HL-60/S4 treated with phorbol 12-myristate 13-acetate at 8.2 ng/mL for 4 days and 3 days (cell line): ENCODE measurements at regions not wholly inside any gene's neighbourhood (a gene's known extent, or its start where the extent isn't known, plus 50 kb on each side); places are given as distances from the start of the nearest gene placed in this dataset.
"Not testable (repeated sequence)": the region's sequence is repeated elsewhere in the genome, so short reads cannot be mapped to it uniquely, and the experiment has no call there.

ENCODE experiments used
- in situ Hi-C: fragments of 300-500 bp; cut with MboI; formaldehyde crosslinking; loops from 2 replicates; pipeline ENCODE4 v1.15.0; 2022; ENCODE audit warnings: low sequenced_read_pairs

DNA sequence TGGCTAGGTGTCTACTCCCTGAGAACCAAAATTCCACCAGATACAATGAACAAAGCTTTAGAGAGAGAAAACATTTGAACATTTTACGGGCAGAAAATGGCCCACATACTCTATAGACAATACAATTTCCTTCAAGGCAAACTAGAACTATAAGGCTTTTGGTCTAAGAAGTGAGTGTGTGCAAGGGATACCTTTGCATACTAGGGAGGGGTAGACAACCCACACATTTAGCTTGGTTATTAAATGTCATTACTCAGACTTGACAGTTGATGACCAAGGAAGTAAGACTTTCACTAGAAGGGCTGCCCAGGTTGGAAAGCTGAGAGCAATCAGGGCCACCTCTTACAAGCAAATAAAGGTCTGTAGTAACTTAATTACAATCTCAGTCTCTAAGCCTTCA, 64.0 kb upstream of the PLEKHM1 start:
- in situ Hi-C loops = not testable (repeated sequence)

- in situ Hi-C loops = not testable (repeated sequence)
These were observed 68.3 kb upstream of the PLEKHM1 start for GRCh38 chr17:45558821-45559220.

DNA sequence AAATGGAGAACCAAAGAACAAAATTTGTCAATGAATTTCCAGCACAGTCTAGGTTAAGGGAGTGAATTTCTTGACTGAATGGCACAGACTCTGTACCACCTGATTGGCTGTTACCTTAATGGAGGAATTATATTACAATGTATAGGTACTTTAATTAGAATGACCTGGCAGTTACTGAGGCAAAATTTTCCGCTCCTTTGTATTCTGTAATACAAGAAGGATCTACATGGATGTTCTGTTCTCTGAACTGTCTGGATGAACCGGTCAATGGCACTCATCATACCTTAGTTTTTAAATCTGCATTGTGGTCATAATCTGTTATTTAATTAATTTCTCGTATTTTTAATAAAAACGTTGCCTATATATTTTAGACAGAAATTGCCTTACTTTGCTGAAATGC, 72.3 kb upstream of the PLEKHM1 start:
- in situ Hi-C loops = not testable (repeated sequence)

DNA sequence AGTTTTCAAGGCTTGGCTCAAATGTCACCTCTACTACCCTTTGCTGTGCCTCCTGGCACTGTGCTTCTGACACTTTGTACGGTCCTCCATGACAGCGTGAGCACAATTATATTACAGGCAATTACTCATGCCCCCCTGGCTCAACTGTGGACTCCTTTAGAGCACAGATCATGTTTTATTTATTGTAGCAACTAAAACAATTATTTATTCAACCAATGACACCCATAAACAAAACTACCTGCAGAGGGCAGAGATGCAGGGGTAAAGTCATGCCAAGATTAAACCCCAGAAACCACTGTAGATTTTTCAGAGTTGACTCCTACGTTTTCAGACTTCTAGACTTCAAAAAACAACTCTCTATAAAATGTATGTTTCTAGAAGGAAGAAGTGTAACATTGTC, 72.8 kb upstream of the PLEKHM1 start:
- in situ Hi-C loops = not testable (repeated sequence)

DNA sequence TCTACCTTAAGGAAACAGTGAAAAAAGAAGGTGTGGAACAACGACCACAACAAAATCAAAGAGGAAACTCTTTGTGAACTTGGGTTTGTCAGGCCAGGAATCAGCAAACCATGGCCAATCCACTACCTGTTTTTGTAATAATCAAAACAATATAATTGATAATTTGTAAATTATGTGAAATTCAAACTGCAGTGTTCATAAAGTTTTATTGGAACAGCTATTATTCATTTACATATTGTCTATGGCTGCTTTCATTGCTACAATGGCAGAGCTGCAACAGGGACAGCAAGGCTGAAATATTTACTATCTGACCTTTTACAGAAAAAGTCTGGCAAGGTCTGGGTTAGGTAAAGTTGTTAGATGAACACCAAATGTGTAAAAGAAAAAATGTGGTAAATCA, 77.8 kb upstream of the PLEKHM1 start:
- in situ Hi-C loops = not testable (repeated sequence)

- in situ Hi-C loops = not testable (repeated sequence)
These were observed 82.8 kb upstream of the PLEKHM1 start for GRCh38 chr17:45573326-45573725.

GRCh38 chr17:45573924-45574770, 83.6 kb upstream of the PLEKHM1 start:
- in situ Hi-C loops = no loop called here

- in situ Hi-C loops = no loop called here
These were observed 84.8 kb upstream of the PLEKHM1 start for GRCh38 chr17:45575126-45575885.

- in situ Hi-C loops = not testable (repeated sequence)
These were observed 86.2 kb upstream of the PLEKHM1 start for GRCh38 chr17:45576527-45577307.

DNA sequence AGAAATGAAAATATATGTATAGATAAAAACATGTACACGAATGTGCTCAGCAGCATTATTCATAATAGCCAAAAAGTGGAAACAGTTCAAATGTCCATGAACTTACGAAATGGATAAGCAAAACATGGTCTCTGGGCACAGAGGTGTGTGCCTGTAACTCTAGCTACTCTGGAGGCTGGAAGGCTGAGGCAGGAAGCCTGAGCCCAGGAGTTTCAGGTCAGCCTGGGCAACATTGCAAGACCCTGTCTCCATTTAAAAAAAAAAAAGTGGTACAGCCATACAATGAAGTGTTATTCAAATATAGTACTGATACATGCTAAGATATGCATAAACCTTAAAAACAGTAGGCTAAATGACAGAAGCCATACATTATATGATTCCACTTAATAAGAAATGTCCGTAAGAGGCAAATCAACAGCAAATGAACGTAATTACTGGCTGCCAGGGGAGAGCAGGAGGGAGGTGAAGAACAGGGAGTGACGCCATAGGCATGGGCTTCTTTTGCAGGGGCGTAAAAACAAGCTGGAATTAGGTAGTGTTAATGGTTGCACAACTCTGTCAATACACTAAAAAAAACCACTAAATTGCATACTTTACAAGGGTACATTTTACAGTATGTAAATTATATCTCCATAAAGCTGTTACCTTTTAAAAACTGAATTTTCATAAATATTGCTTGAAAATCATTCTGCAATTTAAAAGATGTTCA, 87.2 kb upstream of the PLEKHM1 start:
- in situ Hi-C loops = no loop called here

DNA sequence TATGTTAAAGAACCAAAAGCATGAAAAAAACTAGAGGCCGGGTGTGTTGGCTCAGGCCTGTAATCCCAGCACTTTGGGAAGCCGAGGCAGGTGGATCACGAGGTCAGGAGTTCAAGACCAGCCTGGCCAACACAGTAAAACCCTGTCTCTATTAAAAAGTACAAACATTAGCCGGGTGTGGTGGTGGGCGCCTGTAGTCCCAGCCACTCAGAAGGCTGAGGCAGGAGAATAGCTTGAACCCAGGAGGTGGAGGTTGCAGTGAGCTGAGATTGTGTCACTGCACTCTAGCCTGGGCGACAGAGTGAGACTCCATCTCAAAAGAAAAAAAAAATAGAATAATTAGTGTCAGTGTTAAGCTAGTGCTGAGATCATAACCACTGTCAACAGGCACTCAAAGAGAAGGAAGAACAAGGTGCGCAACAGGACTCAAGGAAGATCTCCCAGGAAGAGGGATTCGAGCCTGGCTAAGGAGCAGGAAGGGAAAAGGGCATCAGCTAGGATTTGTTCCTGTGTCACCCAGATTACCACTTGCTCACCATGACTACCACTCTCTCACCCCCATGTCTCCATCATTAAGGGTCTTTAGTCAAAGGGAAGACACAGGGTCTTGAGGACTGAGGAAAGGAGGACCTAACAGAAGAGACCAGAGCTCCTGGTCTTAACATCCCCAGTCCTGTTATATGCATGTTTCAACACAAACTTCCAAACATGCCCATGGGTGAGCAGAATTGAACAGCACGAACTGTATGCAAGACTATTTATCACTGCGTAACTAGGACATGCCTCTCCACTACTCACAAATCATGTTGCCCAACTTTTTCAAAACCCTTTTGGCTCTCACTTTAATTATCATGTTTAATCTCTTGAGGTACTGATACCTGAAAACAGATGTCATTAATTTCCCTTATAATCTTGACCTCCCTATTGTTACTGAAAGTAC, 88.3 kb upstream of the PLEKHM1 start:
- in situ Hi-C loops = no loop called here

GRCh38 chr17:45579529-45580495, 89.3 kb upstream of the PLEKHM1 start:
- in situ Hi-C loops = no loop called here

- in situ Hi-C loops = no loop called here
These were observed 90.4 kb upstream of the PLEKHM1 start for GRCh38 chr17:45580924-45581323.

- in situ Hi-C loops = no loop called here
These were observed 91.3 kb upstream of the PLEKHM1 start for GRCh38 chr17:45581860-45582259.

GRCh38 chr17:45584092-45585036, 93.8 kb upstream of the PLEKHM1 start:
- in situ Hi-C loops = no loop called here

DNA sequence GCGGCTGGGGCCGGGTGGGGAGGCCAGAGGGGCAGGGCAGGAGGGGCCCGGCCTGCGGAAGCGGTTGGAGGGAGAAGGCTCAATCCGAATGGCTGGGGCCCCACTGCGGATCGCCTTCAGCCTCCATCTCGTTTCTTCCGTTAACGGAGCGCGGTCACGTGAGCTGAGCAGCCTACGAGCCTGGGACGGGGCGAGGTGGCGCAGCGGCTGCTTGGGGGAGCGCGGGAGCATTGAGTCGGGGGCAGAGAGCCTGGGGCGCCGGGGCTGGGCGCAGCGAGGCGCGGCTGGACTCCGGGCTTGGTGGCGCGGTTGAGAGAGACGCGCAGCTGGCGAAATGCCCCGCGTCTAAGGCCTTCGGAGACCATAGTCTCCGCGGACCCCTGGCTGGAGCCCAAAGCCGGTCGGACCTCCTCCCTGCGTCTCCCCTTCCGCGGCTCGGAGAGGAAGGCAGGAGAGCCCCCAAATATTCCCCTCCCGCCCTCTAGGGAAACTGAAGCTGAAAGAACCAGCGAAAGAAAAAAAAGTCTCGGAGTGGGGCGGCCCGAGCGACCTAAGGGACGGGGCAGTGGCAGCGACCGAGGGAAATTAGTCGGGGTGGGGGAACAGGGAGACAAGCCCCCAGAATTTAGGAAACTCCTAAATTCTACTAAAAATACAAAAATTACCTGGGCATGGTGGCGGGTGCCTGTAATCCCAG, 94.7 kb upstream of the PLEKHM1 start:
- in situ Hi-C loops = not testable (repeated sequence)
